WTC11 (cell line): ENCODE measurements at regions not wholly inside any gene's neighbourhood (a gene's known extent, or its start where the extent isn't known, plus 50 kb on each side); places are given as distances from the start of the nearest gene placed in this dataset.

ENCODE experiments used
- ATAC-seq: fragments of 200-7000 bp; cut with Tn5 transposase; 2 replicates; pipeline ENCODE4 v1.10.0; 2021; ENCODE audit warnings: mild to moderate bottlenecking, moderate library complexity
- CTCF ChIA-PET: fragments of 300-600 bp; sonication (Branson Sonifier 250); formaldehyde crosslinking; loops from one replicate; lab custom pipeline; 2021; ENCODE audit warnings: antibody characterized with exemption; lab: Charles Lee
- POLR2A ChIA-PET: fragments of 350-600 bp; sonication (Branson Sonifier 250); formaldehyde crosslinking; loops from one replicate; lab custom pipeline; 2021; ENCODE audit warnings: antibody characterized with exemption; lab: Charles Lee
- DNase-seq: peaks from one replicate; pipeline ENCODE4 v3.0.0; 2021; ENCODE audit warnings: low spot score
- H3K27ac Mint-ChIP-seq: 2 replicates; pipeline ENCODE4 v1.8.0; 2021; ENCODE audit warnings: mixed read lengths
- H3K27me3 Mint-ChIP-seq: 2 replicates; pipeline ENCODE4 v1.8.0; 2021; ENCODE audit warnings: low read depth, mild to moderate bottlenecking, moderate library complexity, mixed read lengths
- H3K36me3 Mint-ChIP-seq: 2 replicates; pipeline ENCODE4 v1.8.0; 2021; ENCODE audit warnings: mixed read lengths
- H3K4me1 Mint-ChIP-seq: 2 replicates; pipeline ENCODE4 v1.8.0; 2022; ENCODE audit warnings: mixed read lengths
- H3K4me3 Mint-ChIP-seq: 2 replicates; pipeline ENCODE4 v1.8.0; 2021; ENCODE audit warnings: mild to moderate bottlenecking, moderate library complexity, mixed read lengths
- H3K9me3 Mint-ChIP-seq: 2 replicates; pipeline ENCODE4 v1.8.0; 2021; ENCODE audit warnings: mixed read lengths
- GTF2I ChIP-seq: fragments of 250-450 bp; sonication (Bioruptor Pico); conservative IDR thresholded peaks from 2 replicates; pipeline ENCODE4 v1.4.0; 2021; ENCODE audit warnings: mild to moderate bottlenecking
- IRF2 ChIP-seq: sonication (generic); formaldehyde crosslinking; IDR thresholded peaks from 2 replicates; pipeline ENCODE4 v1.8.0; 2022; ENCODE audit warnings: low read depth, missing genetic modification reagents, borderline replicate concordance
- SOX15 ChIP-seq: fragments of 250-450 bp; sonication (Bioruptor Pico); IDR thresholded peaks from 2 replicates; pipeline ENCODE4 v1.9.0; 2021; ENCODE audit warnings: mild to moderate bottlenecking
- TCF7 ChIP-seq: sonication (generic); formaldehyde crosslinking; IDR thresholded peaks from 2 replicates; pipeline ENCODE4 v1.8.0; 2022; ENCODE audit warnings: mild to moderate bottlenecking, low read depth, missing genetic modification reagents, moderate library complexity
- ZNF121 ChIP-seq: sonication (generic); formaldehyde crosslinking; IDR thresholded peaks from 2 replicates; pipeline ENCODE4 v1.8.0; 2023; ENCODE audit warnings: missing genetic modification reagents
- ZNF138 ChIP-seq: sonication (generic); formaldehyde crosslinking; conservative IDR thresholded peaks from 2 replicates; pipeline ENCODE4 v1.8.1; 2022; ENCODE audit warnings: mild to moderate bottlenecking, moderate library complexity, missing genetic modification reagents
- ZNF416 ChIP-seq: fragments of 250-450 bp; sonication (Bioruptor Pico); IDR thresholded peaks from 2 replicates; pipeline ENCODE4 v1.9.0; 2021; ENCODE audit warnings: mild to moderate bottlenecking, inconsistent platforms
- ZNF671 ChIP-seq: fragments of 250-450 bp; sonication (Bioruptor Pico); IDR thresholded peaks from 2 replicates; pipeline ENCODE4 v1.8.0; 2021; ENCODE audit warnings: mild to moderate bottlenecking
- TF ChIP-seq, protein P1 (sequence below): sonication (generic); formaldehyde crosslinking; IDR thresholded peaks from 2 replicates; pipeline ENCODE4 v1.8.1; 2023; ENCODE audit warnings: mild to moderate bottlenecking, missing genetic modification reagents, borderline replicate concordance
- TF ChIP-seq, protein P2 (sequence below): sonication (generic); formaldehyde crosslinking; IDR thresholded peaks from 2 replicates; pipeline ENCODE4 v1.8.1; 2022; ENCODE audit warnings: mild to moderate bottlenecking, missing genetic modification reagents, moderate library complexity, borderline replicate concordance
- TF ChIP-seq, protein P3 (sequence below): sonication (generic); formaldehyde crosslinking; IDR thresholded peaks from 2 replicates; pipeline ENCODE4 v1.8.0; 2022; ENCODE audit warnings: mild to moderate bottlenecking, missing genetic modification reagents
- TF ChIP-seq, protein P4 (sequence below): sonication (generic); formaldehyde crosslinking; conservative IDR thresholded peaks from 2 replicates; pipeline ENCODE4 v1.8.1; 2023; ENCODE audit warnings: mild to moderate bottlenecking, low read depth, missing genetic modification reagents, moderate library complexity
- TF ChIP-seq, protein P5 (sequence below): sonication (generic); formaldehyde crosslinking; IDR thresholded peaks from 2 replicates; pipeline ENCODE4 v1.8.0; 2022; ENCODE audit warnings: missing genetic modification reagents
- TF ChIP-seq, protein P6 (sequence below): sonication (generic); formaldehyde crosslinking; IDR thresholded peaks from 2 replicates; pipeline ENCODE4 v1.8.1; 2022; ENCODE audit warnings: low read depth, missing genetic modification reagents, borderline replicate concordance

DNA sequence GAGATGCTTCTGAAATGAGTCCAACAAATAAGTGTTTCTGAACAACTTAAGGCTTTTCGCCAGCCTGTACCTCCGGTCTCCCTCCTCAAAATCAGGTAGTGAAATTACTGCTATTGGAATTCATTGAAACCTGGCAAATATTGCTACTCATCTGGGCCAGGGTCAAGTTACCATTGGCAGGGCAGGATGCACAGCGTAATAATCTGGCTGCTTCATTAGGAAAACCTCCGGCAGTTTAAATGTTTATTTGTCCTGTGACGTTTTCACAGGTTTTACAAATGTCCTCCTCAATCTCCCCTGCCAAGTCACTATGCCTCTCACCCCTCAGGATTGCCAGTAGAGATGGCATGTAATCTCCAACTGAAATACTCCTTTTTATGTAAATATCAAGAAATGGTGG lies 92.6 kb upstream of the KDR start:
- no peaks in the 10 kb centered on the region for H3K27me3 Mint-ChIP-seq
- DNase-seq (no peak), ATAC-seq (no peak)
- CTCF ChIA-PET: no interaction called here
- no peak overlapping the region for H3K27ac Mint-ChIP-seq
- H3K4me1 Mint-ChIP-seq: peaks cover 17% of the 10 kb centered on the region
- POLR2A ChIA-PET: no interaction called here
- no peak overlapping the region for H3K4me3 Mint-ChIP-seq
- 0 out of 2 replicates have a peak, but pooled peaks cover 4% of the 10 kb centered on the region for H3K9me3 Mint-ChIP-seq
- TF ChIP-seq ZNF138 (CRISPR knock-in tag) (no peak), ZNF416 (no peak), IRF2 (CRISPR knock-in tag) (no peak), ZNF671 (CRISPR knock-in tag) (no peak), ZNF121 (CRISPR knock-in tag) (no peak), TCF7 (CRISPR knock-in tag) (no peak)
- TF ChIP-seq, protein P1, sequence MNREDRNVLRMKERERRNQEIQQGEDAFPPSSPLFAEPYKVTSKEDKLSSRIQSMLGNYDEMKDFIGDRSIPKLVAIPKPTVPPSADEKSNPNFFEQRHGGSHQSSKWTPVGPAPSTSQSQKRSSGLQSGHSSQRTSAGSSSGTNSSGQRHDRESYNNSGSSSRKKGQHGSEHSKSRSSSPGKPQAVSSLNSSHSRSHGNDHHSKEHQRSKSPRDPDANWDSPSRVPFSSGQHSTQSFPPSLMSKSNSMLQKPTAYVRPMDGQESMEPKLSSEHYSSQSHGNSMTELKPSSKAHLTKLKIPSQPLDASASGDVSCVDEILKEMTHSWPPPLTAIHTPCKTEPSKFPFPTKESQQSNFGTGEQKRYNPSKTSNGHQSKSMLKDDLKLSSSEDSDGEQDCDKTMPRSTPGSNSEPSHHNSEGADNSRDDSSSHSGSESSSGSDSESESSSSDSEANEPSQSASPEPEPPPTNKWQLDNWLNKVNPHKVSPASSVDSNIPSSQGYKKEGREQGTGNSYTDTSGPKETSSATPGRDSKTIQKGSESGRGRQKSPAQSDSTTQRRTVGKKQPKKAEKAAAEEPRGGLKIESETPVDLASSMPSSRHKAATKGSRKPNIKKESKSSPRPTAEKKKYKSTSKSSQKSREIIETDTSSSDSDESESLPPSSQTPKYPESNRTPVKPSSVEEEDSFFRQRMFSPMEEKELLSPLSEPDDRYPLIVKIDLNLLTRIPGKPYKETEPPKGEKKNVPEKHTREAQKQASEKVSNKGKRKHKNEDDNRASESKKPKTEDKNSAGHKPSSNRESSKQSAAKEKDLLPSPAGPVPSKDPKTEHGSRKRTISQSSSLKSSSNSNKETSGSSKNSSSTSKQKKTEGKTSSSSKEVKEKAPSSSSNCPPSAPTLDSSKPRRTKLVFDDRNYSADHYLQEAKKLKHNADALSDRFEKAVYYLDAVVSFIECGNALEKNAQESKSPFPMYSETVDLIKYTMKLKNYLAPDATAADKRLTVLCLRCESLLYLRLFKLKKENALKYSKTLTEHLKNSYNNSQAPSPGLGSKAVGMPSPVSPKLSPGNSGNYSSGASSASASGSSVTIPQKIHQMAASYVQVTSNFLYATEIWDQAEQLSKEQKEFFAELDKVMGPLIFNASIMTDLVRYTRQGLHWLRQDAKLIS (CRISPR knock-in tag): no peak
- TF ChIP-seq, protein P2, sequence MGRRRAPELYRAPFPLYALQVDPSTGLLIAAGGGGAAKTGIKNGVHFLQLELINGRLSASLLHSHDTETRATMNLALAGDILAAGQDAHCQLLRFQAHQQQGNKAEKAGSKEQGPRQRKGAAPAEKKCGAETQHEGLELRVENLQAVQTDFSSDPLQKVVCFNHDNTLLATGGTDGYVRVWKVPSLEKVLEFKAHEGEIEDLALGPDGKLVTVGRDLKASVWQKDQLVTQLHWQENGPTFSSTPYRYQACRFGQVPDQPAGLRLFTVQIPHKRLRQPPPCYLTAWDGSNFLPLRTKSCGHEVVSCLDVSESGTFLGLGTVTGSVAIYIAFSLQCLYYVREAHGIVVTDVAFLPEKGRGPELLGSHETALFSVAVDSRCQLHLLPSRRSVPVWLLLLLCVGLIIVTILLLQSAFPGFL: no peak
- TF ChIP-seq, all 79 proteins: peak for 0
- H3K36me3 Mint-ChIP-seq: no peaks in the 10 kb centered on the region

DNA sequence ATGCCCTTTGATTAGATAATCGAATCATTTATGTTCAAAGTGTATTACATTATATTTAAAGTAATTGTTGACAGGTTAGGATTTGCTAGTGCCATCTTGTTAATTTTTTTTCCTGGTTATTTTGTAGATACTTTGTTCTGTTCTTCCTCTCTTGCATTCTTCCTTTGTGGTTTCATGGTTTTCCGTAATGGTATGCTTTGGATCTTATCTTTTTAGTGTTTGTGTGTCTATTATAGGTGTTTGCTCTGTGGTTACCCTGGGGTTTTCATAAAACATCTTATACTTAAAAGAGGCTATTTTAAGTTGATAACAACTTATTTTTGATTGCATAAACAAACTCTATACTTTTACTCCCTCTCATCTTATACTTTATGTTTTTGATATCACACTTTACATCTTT lies 108.2 kb upstream of the SRD5A3 start:
- Mint-ChIP-seq H3K27ac (no peak overlapping the region), H3K36me3 (peaks cover 55% of the 10 kb centered on the region), H3K27me3 (peaks cover 15% of the 10 kb centered on the region), H3K4me1 (no peaks in the 10 kb centered on the region), H3K9me3 (peaks cover 65% of the 10 kb centered on the region), H3K4me3 (no peak overlapping the region)
- ChIA-PET CTCF (no interaction called here), POLR2A (no interaction called here)
- DNase-seq (no peak), ATAC-seq (no peak)
- TF ChIP-seq, protein P3, sequence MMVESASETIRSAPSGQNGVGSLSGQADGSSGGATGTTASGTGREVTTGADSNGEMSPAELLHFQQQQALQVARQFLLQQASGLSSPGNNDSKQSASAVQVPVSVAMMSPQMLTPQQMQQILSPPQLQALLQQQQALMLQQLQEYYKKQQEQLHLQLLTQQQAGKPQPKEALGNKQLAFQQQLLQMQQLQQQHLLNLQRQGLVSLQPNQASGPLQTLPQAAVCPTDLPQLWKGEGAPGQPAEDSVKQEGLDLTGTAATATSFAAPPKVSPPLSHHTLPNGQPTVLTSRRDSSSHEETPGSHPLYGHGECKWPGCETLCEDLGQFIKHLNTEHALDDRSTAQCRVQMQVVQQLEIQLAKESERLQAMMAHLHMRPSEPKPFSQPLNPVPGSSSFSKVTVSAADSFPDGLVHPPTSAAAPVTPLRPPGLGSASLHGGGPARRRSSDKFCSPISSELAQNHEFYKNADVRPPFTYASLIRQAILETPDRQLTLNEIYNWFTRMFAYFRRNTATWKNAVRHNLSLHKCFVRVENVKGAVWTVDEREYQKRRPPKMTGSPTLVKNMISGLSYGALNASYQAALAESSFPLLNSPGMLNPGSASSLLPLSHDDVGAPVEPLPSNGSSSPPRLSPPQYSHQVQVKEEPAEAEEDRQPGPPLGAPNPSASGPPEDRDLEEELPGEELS: no peak
- TF ChIP-seq, protein P4, sequence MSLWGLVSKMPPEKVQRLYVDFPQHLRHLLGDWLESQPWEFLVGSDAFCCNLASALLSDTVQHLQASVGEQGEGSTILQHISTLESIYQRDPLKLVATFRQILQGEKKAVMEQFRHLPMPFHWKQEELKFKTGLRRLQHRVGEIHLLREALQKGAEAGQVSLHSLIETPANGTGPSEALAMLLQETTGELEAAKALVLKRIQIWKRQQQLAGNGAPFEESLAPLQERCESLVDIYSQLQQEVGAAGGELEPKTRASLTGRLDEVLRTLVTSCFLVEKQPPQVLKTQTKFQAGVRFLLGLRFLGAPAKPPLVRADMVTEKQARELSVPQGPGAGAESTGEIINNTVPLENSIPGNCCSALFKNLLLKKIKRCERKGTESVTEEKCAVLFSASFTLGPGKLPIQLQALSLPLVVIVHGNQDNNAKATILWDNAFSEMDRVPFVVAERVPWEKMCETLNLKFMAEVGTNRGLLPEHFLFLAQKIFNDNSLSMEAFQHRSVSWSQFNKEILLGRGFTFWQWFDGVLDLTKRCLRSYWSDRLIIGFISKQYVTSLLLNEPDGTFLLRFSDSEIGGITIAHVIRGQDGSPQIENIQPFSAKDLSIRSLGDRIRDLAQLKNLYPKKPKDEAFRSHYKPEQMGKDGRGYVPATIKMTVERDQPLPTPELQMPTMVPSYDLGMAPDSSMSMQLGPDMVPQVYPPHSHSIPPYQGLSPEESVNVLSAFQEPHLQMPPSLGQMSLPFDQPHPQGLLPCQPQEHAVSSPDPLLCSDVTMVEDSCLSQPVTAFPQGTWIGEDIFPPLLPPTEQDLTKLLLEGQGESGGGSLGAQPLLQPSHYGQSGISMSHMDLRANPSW (CRISPR knock-in tag): no peak
- TF ChIP-seq, protein P5, sequence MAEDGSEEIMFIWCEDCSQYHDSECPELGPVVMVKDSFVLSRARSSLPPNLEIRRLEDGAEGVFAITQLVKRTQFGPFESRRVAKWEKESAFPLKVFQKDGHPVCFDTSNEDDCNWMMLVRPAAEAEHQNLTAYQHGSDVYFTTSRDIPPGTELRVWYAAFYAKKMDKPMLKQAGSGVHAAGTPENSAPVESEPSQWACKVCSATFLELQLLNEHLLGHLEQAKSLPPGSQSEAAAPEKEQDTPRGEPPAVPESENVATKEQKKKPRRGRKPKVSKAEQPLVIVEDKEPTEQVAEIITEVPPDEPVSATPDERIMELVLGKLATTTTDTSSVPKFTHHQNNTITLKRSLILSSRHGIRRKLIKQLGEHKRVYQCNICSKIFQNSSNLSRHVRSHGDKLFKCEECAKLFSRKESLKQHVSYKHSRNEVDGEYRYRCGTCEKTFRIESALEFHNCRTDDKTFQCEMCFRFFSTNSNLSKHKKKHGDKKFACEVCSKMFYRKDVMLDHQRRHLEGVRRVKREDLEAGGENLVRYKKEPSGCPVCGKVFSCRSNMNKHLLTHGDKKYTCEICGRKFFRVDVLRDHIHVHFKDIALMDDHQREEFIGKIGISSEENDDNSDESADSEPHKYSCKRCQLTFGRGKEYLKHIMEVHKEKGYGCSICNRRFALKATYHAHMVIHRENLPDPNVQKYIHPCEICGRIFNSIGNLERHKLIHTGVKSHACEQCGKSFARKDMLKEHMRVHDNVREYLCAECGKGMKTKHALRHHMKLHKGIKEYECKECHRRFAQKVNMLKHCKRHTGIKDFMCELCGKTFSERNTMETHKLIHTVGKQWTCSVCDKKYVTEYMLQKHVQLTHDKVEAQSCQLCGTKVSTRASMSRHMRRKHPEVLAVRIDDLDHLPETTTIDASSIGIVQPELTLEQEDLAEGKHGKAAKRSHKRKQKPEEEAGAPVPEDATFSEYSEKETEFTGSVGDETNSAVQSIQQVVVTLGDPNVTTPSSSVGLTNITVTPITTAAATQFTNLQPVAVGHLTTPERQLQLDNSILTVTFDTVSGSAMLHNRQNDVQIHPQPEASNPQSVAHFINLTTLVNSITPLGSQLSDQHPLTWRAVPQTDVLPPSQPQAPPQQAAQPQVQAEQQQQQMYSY: no peak
- TF ChIP-seq, protein P6, sequence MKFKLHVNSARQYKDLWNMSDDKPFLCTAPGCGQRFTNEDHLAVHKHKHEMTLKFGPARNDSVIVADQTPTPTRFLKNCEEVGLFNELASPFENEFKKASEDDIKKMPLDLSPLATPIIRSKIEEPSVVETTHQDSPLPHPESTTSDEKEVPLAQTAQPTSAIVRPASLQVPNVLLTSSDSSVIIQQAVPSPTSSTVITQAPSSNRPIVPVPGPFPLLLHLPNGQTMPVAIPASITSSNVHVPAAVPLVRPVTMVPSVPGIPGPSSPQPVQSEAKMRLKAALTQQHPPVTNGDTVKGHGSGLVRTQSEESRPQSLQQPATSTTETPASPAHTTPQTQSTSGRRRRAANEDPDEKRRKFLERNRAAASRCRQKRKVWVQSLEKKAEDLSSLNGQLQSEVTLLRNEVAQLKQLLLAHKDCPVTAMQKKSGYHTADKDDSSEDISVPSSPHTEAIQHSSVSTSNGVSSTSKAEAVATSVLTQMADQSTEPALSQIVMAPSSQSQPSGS (CRISPR knock-in tag): no peak
- TF ChIP-seq SOX15 (no peak), GTF2I (CRISPR knock-in tag) (no peak)
